ENCODE measurements at regions not wholly inside any gene's neighbourhood (a gene's known extent, or its start where the extent isn't known, plus 50 kb on each side); places are given as distances from the start of the nearest gene placed in this dataset.

GRCh38 chr13:111659219-111659775 lies 338.9 kb downstream of the TEX29 start:
- H3K9ac ChIP-seq: peak overlapping the region; percentile 57; the same call in 1 of the 2 replicates
- H3K9me3 ChIP-seq: no peaks in the 10 kb centered on the region
- peak overlapping the region; percentile 82 for H3K4me2 ChIP-seq
- no peaks in the 10 kb centered on the region for H4K20me1 ChIP-seq
- H3K4me1 ChIP-seq: peaks cover 53% of the 10 kb centered on the region
- H3K27ac ChIP-seq: peak overlapping the region; percentile 70; the same call in 1 of the 2 replicates
- H3K36me3 ChIP-seq: no peaks in the 10 kb centered on the region
- no peak overlapping the region for H3K4me3 ChIP-seq
- H3K27me3 ChIP-seq: no peaks in the 10 kb centered on the region
- TF ChIP-seq Cebpa-rat (IDR thresholded peaks at IDR 0.05): no peak

GRCh38 chr13:111659842-111660241 lies 339.4 kb downstream of the TEX29 start:
- Histone ChIP-seq H3K27me3 (no peaks in the 10 kb centered on the region), H3K4me3 (no peak overlapping the region), H3K4me1 (peaks cover 53% of the 10 kb centered on the region), H3K4me2 (peak overlapping the region; percentile 82), H3K9ac (no peak overlapping the region), H3K27ac (peak overlapping the region; percentile 70; the same call in 1 of the 2 replicates), H3K36me3 (no peaks in the 10 kb centered on the region), H4K20me1 (no peaks in the 10 kb centered on the region), H3K9me3 (no peaks in the 10 kb centered on the region)
- TF ChIP-seq Cebpa-rat (IDR thresholded peaks at IDR 0.05): no peak

GRCh38 chr13:111661052-111661451 lies 340.6 kb downstream of the TEX29 start:
- no peak overlapping the region for H3K27ac ChIP-seq
- H3K27me3 ChIP-seq: no peaks in the 10 kb centered on the region
- peaks cover 53% of the 10 kb centered on the region for H3K4me1 ChIP-seq
- no peak overlapping the region for H3K9ac ChIP-seq
- H3K4me3 ChIP-seq: no peak overlapping the region
- H3K4me2 ChIP-seq: no peak overlapping the region
- H3K36me3 ChIP-seq: no peaks in the 10 kb centered on the region
- no peaks in the 10 kb centered on the region for H4K20me1 ChIP-seq
- H3K9me3 ChIP-seq: no peaks in the 10 kb centered on the region
- TF ChIP-seq Cebpa-rat (IDR thresholded peaks at IDR 0.05): no peak

- no peaks in the 10 kb centered on the region for H3K9me3 ChIP-seq
- no peak overlapping the region for H3K9ac ChIP-seq
- H3K36me3 ChIP-seq: no peaks in the 10 kb centered on the region
- no peaks in the 10 kb centered on the region for H3K27me3 ChIP-seq
- no peak overlapping the region for H3K27ac ChIP-seq
- no peak for TF ChIP-seq Cebpa-rat (IDR thresholded peaks at IDR 0.05)
- no peak overlapping the region for H3K4me3 ChIP-seq
- H3K4me2 ChIP-seq: no peak overlapping the region
- H3K4me1 ChIP-seq: peaks cover 48% of the 10 kb centered on the region
- no peaks in the 10 kb centered on the region for H4K20me1 ChIP-seq
Observed at GRCh38 chr13:111661776-111662175, 341.3 kb downstream of the TEX29 start.

GRCh38 chr13:111662451-111662850 lies 342.0 kb downstream of the TEX29 start:
- Histone ChIP-seq H4K20me1 (no peaks in the 10 kb centered on the region), H3K9ac (no peak overlapping the region), H3K9me3 (no peaks in the 10 kb centered on the region), H3K27me3 (no peaks in the 10 kb centered on the region), H3K4me1 (peaks cover 41% of the 10 kb centered on the region), H3K4me2 (no peak overlapping the region), H3K27ac (no peak overlapping the region), H3K36me3 (no peaks in the 10 kb centered on the region), H3K4me3 (no peak overlapping the region)
- no peak for TF ChIP-seq Cebpa-rat (IDR thresholded peaks at IDR 0.05)

- H3K9ac ChIP-seq: no peak overlapping the region
- no peaks in the 10 kb centered on the region for H4K20me1 ChIP-seq
- no peak for TF ChIP-seq Cebpa-rat (IDR thresholded peaks at IDR 0.05)
- no peaks in the 10 kb centered on the region for H3K36me3 ChIP-seq
- no peaks in the 10 kb centered on the region for H3K9me3 ChIP-seq
- H3K4me3 ChIP-seq: no peak overlapping the region
- no peak overlapping the region for H3K27ac ChIP-seq
- peak overlapping the region; percentile 27; the same call in 1 of the 2 replicates for H3K4me2 ChIP-seq
- H3K27me3 ChIP-seq: no peaks in the 10 kb centered on the region
- H3K4me1 ChIP-seq: peaks cover 37% of the 10 kb centered on the region
Observed at GRCh38 chr13:111662895-111663294, 342.5 kb downstream of the TEX29 start.

- no peak overlapping the region for H3K4me2 ChIP-seq
- no peak overlapping the region for H3K9ac ChIP-seq
- H3K4me1 ChIP-seq: peaks cover 31% of the 10 kb centered on the region
- H3K36me3 ChIP-seq: no peaks in the 10 kb centered on the region
- no peaks in the 10 kb centered on the region for H3K27me3 ChIP-seq
- no peak for TF ChIP-seq Cebpa-rat (IDR thresholded peaks at IDR 0.05)
- no peaks in the 10 kb centered on the region for H4K20me1 ChIP-seq
- no peaks in the 10 kb centered on the region for H3K9me3 ChIP-seq
- H3K27ac ChIP-seq: no peak overlapping the region; the same call in 1 of the 2 replicates
- H3K4me3 ChIP-seq: no peak overlapping the region
Observed at GRCh38 chr13:111663505-111663904, 343.1 kb downstream of the TEX29 start.

- TF ChIP-seq Cebpa-rat (IDR thresholded peaks at IDR 0.05): no peak
- Histone ChIP-seq H3K4me2 (no peak overlapping the region), H3K9me3 (no peaks in the 10 kb centered on the region), H3K27ac (no peak overlapping the region; the same call in 1 of the 2 replicates), H3K9ac (no peak overlapping the region), H3K4me1 (peaks cover 26% of the 10 kb centered on the region), H3K36me3 (no peaks in the 10 kb centered on the region), H3K4me3 (no peak overlapping the region), H4K20me1 (no peaks in the 10 kb centered on the region), H3K27me3 (no peaks in the 10 kb centered on the region)
Observed at GRCh38 chr13:111663953-111664421, 343.5 kb downstream of the TEX29 start.

- TF ChIP-seq Cebpa-rat (IDR thresholded peaks at IDR 0.05): no peak
- H3K27ac ChIP-seq: no peak overlapping the region
- peaks cover 19% of the 10 kb centered on the region for H3K4me1 ChIP-seq
- no peak overlapping the region for H3K4me2 ChIP-seq
- H3K36me3 ChIP-seq: no peaks in the 10 kb centered on the region
- no peaks in the 10 kb centered on the region for H3K9me3 ChIP-seq
- no peak overlapping the region for H3K4me3 ChIP-seq
- H3K27me3 ChIP-seq: no peaks in the 10 kb centered on the region
- H4K20me1 ChIP-seq: no peaks in the 10 kb centered on the region
- H3K9ac ChIP-seq: no peak overlapping the region
Observed at GRCh38 chr13:111664696-111665095, 344.3 kb downstream of the TEX29 start.

GRCh38 chr13:111665691-111666095 lies 345.3 kb downstream of the TEX29 start:
- no peak overlapping the region for H3K27ac ChIP-seq
- H3K27me3 ChIP-seq: no peaks in the 10 kb centered on the region
- no peaks in the 10 kb centered on the region for H4K20me1 ChIP-seq
- H3K4me3 ChIP-seq: no peak overlapping the region
- no peaks in the 10 kb centered on the region for H3K9me3 ChIP-seq
- no peaks in the 10 kb centered on the region for H3K36me3 ChIP-seq
- peaks cover 9% of the 10 kb centered on the region for H3K4me1 ChIP-seq
- no peak overlapping the region for H3K4me2 ChIP-seq
- no peak overlapping the region for H3K9ac ChIP-seq
- TF ChIP-seq Cebpa-rat (IDR thresholded peaks at IDR 0.05): no peak
